Astrocyte of the cerebellum (primary cell): ENCODE measurements at regions not wholly inside any gene's neighbourhood (a gene's known extent, or its start where the extent isn't known, plus 50 kb on each side); places are given as distances from the start of the nearest gene placed in this dataset.

Experiments
- DNase-seq: peaks from one replicate; pipeline ENCODE4 v3.0.0-alpha.2; 2011; ENCODE audit warnings: low read depth
- H3K4me3 ChIP-seq: 2 replicates; pipeline ENCODE4 v1.5.1; 2011; ENCODE audit warnings: mild to moderate bottlenecking, low read depth, low read length, moderate library complexity
- in situ Hi-C: cut with HindIII; loops from 2 replicates; pipeline ENCODE4 v1.10.0; 2017; ENCODE audit warnings: low sequenced_read_pairs
- TF ChIP-seq, protein P1 (sequence below): IDR thresholded peaks from 2 replicates; pipeline ENCODE4 v1.5.1; 2012; ENCODE audit warnings: low read length, low read depth, moderate library complexity, mild to moderate bottlenecking; ENCODE audit errors: missing control alignments

DNA sequence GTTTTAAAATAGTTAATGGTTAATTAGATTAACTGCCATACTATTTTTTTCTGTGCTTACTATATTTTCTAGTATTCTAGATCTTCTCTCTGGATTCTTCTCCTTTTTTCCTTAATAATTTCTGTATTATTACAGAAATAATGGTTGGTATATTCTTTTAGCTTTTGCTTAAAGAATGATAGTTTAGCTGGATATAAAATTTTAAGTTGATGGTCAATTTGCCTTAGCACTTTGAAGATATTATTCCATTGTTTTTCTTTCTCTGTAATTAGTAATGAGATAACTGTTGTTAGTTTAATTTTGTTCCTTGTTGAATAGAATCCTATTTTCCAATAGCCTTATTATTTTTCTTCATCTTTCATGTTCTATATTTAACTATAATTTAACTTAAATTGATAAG, 99.9 kb upstream of the NCAM1 start:
- TF ChIP-seq, protein P1, sequence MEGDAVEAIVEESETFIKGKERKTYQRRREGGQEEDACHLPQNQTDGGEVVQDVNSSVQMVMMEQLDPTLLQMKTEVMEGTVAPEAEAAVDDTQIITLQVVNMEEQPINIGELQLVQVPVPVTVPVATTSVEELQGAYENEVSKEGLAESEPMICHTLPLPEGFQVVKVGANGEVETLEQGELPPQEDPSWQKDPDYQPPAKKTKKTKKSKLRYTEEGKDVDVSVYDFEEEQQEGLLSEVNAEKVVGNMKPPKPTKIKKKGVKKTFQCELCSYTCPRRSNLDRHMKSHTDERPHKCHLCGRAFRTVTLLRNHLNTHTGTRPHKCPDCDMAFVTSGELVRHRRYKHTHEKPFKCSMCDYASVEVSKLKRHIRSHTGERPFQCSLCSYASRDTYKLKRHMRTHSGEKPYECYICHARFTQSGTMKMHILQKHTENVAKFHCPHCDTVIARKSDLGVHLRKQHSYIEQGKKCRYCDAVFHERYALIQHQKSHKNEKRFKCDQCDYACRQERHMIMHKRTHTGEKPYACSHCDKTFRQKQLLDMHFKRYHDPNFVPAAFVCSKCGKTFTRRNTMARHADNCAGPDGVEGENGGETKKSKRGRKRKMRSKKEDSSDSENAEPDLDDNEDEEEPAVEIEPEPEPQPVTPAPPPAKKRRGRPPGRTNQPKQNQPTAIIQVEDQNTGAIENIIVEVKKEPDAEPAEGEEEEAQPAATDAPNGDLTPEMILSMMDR: no peak
- no peak overlapping the region for H3K4me3 ChIP-seq
- in situ Hi-C loops: no loop called here
- no peak for DNase-seq

DNA sequence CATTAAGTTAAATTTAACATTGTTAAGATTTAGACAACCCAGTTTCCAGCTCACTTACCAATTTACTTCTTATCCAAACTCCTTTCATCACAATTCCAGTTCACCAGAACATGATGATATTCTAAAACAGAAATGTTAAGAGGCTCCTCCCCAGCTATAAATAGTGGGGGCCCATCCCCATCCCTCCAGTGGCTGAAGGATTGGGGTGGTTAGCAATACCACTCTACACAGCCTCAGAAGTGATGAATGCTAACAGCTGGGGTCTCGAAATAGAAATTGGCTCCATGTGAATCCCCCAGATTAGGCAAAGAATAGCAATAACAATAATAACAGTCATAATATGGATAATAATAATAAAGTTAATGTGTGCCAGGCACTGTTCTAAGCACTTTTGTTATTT, 97.9 kb upstream of the NCAM1 start:
- in situ Hi-C loops: no loop called here
- H3K4me3 ChIP-seq: no peak overlapping the region
- DNase-seq: no peak
- TF ChIP-seq, protein P1: no peak

DNA sequence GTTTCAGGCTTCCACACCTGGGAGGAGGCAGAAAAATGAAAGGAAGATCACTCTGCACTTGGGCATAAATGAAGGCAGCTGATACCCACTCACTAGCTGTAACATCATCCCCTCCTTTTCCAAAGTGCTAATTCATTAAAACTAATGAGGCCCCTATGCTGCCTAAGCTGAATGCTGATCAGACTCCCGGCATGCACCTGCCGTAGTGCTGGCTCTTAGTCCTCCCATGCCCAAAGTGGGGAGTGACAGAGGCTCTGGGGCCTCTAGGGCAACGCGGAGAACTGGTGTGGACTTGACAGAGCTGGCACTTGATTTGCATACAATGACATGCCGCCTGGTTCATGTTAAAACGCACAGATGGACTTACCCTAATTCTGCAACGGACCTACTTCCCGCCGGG, 96.5 kb upstream of the NCAM1 start:
- TF ChIP-seq, protein P1: no peak
- in situ Hi-C loops: no loop called here
- H3K4me3 ChIP-seq: no peak overlapping the region
- no peak for DNase-seq

DNA sequence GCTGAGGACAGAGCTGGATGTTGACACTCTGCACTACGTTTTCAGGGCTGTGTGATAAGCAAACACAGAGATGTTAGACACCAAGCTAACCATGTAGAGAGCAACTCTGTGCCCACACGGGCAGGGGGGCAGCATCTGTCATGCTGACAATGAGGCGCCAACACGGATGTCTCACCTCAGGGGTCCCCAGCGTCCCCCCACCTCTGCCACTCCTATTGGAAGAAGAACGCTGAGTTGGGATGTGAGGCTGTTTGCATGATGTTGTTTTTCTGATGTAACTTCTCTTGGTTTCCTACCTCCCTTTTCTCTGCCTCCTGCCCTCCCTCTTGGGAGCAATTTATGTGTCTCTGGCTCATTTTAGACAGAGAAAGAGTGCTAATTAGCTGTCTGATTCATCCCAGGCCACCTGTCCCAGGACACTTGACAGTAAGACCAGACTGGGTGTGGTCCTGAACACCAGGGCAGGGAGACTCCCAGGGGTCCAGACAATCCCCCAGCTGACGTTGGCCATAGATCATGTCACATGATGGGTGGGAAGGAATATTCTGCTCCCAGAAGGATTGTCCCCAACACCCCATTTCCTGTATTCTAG, 89.2 kb upstream of the NCAM1 start:
- in situ Hi-C loops: no loop called here
- H3K4me3 ChIP-seq: no peak overlapping the region
- DNase-seq: no peak
- TF ChIP-seq, protein P1: no peak

DNA sequence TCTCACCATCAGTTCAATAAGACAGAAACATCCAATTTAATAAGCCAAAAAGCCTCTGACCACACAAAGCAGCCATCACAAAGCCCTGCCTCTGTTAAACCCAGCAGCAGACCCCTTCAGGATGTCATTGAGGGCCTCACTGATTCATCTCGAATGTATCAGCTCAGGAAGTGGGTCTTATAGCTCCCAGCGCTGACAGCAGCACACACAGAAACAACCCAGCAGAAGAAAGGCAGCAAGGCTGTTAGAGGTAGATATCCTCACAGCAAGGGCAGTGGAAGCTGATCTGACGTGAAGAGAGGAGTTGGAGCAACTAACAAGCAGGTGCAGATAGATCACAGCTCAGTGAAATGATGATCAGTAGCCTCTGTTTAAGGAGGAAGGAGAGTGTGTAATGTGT, 86.2 kb upstream of the NCAM1 start:
- no peak for DNase-seq
- in situ Hi-C loops: no loop called here
- no peak overlapping the region for H3K4me3 ChIP-seq
- TF ChIP-seq, protein P1: no peak

DNA sequence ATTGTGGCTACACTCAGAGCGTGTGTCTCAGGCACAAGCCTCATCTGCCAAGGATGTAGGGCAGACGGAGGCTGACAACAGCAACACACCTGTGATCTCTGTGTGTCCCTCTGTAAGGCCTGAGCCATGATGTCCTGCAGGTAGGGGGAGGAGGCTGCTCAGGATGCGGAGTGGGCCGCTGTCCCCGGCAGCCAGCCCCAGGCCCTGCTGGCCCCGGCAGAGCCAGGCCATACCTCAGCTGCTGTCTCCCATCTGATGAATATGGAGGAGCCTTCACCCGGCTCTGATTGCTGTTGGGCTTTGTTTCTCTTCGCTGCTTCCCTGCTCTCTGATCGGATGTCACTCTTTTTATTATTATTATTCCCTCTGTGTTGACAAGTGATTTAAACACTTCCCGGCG, 83.6 kb upstream of the NCAM1 start:
- H3K4me3 ChIP-seq: no peak overlapping the region
- DNase-seq: no peak
- TF ChIP-seq, protein P1: no peak
- in situ Hi-C loops: no loop called here

DNA sequence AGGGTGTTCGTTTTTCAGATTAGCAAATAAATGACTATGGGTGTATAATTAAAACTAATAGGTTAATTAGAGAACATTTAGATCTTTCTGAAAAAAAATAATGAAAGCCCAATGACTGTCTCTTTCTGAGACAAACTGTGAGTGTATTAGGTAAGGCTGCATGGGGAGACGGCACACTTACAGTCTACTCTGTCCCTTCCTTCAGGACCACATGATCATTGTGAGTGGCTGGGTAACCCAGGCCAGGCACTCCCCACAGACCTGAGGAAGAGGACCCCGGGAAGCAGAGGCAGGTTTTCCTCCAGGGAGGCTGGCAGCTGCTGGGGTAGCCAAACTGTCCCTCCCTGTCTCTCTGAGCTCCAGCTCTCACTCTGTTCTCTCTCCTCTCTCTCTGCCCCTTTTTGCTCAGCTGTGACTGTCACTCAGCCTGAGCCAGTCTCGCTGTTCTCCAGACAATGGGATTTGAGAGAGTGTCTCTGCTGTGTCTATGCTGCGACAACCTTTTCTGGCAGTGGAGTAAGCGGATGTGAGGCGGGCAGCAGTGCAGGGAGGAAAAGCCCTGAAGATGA, 83.1 kb upstream of the NCAM1 start:
- TF ChIP-seq, protein P1: no peak
- in situ Hi-C loops: no loop called here
- no peak overlapping the region for H3K4me3 ChIP-seq
- DNase-seq: no peak
